ENCODE measurements at regions not wholly inside any gene's neighbourhood (a gene's known extent, or its start where the extent isn't known, plus 50 kb on each side); places are given as distances from the start of the nearest gene placed in this dataset.

DNA sequence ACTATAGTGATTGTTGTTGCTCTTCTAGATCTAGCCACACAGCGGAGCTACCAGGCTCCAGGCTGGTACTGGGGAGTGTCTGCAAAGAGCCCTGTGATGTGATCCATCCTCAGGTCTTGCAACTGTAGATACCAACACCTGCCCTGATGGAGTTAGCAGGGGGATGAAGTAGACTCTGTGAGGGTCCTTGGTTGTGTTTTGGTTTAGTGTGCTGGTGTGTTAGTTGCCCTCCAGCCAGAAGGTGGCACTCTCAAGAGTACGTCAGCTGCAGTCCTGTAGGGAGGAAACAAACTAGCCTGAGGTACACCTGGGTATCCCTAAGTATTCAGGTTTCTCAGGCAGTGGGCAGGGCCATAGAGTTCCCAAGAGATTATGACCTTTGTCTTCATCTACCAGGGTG is 81.2 kb upstream of the TMPRSS2 start:
- TF ChIP-seq, protein P1, sequence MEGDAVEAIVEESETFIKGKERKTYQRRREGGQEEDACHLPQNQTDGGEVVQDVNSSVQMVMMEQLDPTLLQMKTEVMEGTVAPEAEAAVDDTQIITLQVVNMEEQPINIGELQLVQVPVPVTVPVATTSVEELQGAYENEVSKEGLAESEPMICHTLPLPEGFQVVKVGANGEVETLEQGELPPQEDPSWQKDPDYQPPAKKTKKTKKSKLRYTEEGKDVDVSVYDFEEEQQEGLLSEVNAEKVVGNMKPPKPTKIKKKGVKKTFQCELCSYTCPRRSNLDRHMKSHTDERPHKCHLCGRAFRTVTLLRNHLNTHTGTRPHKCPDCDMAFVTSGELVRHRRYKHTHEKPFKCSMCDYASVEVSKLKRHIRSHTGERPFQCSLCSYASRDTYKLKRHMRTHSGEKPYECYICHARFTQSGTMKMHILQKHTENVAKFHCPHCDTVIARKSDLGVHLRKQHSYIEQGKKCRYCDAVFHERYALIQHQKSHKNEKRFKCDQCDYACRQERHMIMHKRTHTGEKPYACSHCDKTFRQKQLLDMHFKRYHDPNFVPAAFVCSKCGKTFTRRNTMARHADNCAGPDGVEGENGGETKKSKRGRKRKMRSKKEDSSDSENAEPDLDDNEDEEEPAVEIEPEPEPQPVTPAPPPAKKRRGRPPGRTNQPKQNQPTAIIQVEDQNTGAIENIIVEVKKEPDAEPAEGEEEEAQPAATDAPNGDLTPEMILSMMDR (IDR thresholded peaks at IDR 0.05): no peak
- TF ChIP-seq POLR2A (IDR thresholded peaks at IDR 0.05) (no peak), POLR2AphosphoS5 (IDR thresholded peaks at IDR 0.05) (no peak)
